8988T (cell line): ENCODE measurements at regions not wholly inside any gene's neighbourhood (a gene's known extent, or its start where the extent isn't known, plus 50 kb on each side); places are given as distances from the start of the nearest gene placed in this dataset.
"Not testable (repeated sequence)": the region's sequence is repeated elsewhere in the genome, so short reads cannot be mapped to it uniquely, and the experiment has no call there.

Source experiments
- DNase-seq: peaks from one replicate; pipeline ENCODE4 v3.0.0; 2011

DNA sequence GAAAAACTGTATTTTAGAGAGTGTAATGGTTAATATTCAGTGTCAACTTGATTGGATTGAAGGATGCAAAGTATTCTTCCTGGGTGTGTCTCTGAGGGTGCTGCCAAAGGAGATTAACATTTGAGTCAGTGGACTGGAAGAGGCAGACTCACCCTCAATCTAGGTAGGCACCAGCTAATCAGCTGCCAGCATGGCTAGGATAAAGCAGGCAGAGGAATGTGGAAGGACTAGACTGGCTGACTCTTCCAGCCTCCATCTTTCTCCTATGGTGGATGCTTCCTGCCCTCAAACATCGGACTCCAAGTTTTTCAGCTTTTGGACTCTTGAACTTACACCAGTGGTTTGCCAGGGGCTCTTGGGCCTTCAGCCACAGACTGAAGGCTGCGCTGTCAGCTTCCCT lies 740.3 kb downstream of the RNF144A start:
- not testable (repeated sequence) for DNase-seq

DNA sequence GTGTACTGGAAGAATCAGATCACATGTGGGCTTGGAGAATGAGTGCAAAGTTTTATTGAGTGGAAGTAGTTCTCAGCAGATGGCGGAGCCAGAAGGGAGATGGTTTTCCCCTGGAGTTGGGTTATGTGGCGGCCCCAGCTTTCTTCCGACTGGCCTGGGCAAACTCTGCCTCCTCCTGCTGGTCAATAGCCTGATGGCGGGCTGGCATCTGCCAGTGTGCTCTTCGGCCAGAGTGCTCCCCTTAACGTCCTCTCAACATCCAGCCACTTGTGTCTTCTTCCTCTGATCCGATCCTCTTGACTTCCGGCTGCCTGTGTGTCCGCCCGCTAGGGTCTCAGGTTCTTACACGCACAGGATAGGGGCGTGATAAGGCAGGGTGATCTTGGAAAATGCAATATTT lies 741.3 kb downstream of the RNF144A start:
- no peak for DNase-seq

DNA sequence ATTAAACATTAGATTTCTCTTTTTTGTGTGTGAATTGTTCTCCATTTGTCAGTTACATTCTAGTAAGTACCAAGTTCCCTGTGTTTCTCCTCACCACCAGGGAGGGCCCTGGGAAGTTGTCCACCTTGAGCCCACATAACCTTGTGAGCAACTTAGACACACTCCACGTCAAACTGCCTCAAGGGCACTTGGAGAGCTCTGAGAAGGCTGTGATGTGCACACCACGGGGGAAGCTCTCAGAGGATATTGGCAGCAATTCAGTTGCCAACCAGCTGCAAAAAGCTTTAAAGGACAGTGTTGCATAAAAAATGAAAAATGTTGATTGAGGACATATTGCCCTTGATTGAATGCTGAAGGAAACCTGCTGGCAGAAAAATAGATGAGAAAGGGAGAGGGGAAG lies 743.6 kb downstream of the RNF144A start:
- DNase-seq = no peak

DNA sequence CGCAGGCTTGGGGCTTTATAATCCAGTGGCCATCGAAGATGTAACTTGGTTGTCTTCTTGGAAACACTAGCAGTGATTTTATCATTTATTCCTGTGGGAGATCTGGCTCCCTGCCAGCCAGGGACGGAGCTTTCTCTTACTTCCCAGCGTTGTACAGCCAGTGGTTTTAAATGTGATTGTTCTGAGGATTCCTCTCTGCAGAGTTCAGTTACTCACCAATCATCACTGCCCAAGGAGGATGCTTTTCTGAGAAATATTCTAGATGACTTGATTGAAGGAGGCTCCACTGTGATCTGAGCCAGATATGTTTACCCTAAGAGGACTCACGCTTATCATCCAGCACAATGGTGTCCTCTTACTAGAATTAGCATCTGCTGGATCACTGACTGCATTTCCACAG lies 744.3 kb downstream of the RNF144A start:
- DNase-seq = no peak

DNA sequence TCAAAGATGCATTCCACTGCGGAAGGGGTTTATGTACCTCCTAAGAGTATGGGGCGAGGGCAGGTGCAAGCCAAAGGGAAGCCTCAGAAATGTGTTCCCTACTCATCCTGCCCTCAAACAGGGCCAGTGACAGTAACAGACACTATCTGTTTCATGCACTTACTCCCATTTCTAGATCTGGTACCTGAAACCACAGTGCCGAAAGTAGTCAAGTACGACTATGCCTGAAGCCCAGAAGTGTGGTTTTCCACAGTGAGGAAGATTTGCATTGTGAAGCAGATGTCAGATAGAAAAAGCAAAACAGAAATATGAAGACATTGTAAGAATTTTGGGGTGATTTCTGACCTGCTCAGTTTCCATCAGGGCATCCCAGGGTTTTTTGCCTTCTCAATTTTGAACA lies 748.7 kb downstream of the RNF144A start:
- DNase-seq = no peak

DNA sequence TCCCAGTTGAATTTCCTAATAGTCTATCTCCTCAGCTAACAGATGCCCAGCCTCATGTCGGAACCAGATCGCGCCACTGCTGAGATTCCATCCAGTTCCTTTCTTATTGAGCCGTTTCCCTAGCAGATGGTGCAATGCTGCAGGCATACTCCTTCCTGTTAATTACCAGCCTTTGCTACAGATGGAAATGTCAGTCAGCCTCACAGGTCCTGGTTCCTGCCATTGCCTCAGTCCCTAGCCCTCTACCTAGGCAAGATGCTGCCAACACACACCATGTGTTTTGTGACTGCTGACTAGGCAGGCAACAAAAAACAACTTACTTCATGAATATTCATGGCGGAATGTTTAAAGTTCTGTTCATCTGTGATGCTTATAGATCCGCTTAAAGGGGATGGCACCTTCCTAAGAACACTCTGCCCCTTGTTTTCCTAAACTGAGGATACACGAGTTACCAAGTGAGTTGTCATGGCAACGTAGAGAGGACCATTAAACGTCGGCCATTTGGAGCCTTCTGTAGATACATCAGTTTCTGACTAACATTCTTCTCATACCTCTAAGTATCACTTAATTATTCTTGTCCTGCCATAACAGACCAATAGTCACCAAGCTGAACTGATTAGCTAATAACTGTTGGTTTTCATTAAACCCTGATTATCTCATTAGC lies 749.5 kb downstream of the RNF144A start:
- DNase-seq = no peak

DNA sequence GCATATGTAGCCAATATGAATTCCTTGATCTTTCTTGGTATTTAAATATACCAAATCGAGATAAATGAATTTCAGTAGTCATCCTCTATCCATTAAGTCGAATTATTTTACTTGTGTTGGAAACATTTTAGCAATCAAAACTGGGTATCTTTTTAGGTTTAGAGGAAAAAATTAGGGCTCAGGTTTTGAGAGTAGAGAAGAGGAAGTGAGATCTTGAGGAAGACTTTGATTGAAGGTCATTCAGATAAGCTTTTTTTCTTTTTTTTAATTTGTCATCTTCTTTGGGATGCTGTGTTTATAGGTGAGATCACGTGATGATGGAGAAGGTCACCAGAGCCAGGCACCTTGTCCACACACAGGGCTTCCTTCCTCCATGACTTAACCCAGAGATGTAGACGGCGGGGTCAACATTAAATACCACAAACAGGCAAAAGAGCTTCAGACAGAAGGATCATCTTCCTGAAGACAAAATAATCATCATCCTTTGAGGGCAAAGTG lies 750.1 kb downstream of the RNF144A start:
- no peak for DNase-seq

DNA sequence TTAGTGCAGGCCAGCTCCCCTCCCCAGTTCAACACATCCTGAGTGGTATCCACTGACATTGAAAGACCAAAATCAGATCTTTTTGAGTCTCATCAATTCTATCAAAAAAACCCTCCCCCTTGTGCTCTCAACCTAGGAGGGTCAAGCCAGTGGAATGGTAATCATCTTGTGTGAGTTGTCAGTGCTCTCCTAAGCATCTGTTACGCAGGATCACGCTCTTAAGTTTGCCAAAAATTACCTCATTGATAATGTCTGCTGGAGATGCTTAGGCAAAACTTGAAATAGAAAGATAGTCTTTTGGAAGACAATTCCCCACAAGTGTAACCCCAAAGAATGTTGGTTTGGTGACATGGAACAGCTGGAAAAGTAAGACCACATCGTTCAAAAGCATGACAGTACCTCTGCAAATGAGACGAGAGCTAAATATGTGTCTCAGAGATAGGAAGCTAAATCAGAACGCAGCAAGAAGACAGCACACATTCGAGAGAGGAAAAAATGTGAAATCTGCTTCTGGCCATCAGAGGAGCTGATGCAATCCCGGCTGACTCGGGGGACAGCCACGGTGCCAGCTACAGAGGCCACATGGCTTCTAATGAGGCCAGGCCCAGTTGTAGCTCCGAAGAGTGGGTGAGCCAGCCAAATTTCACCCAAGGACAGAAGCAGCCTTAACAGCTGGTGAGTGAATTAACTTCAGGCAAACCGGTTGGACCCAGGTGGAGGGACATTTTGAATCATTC lies 753.9 kb downstream of the RNF144A start:
- no peak for DNase-seq

DNA sequence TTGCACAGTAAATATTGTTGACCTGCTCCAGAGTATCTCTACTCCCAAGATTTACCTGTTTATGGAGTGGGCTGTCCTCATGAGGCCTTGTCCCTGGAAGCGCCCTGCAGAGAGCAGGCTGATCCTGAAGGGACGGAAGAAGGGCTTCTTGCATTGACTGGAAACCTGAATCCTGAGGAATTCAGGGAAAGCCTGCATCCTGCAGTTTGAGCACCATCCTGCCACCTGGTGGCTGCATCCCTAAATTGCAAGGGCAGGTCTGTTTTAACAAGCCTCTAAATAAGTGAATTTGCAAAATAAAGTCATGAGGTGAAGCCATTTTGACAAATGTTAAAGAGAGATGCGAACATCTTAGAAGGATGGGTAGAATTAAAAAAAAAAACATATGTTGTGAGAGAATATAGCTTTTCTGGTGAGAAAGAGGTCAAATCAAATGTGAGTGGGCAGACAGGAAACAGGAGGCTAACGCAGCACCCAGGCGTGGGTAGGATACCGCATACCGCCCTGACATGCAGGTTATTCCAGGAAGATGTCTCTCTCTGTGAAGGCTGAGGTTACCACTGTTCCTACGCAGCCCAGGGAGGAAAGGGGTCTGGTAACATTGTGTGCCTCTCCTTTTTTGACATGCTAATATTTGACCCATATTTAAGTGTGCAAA lies 754.9 kb downstream of the RNF144A start:
- DNase-seq = peak; percentile 20

DNA sequence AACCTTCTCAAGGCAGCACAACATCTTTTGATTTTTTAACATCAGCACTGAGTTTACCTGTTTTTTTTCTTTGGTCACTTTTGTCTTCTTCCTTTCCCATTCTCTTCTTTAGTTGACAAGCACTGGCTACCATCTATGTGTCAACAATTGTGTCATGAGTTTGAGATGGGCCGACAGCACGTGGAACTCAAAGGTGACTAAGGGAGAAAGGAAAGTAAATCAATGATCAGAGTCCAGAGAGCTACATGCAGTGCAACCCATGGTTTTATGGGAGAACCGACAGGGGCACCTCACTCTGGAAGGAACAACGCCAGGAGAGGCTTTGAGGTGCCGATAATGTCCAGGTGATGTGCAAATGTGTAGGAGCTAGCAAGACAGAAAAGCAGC lies 755.5 kb downstream of the RNF144A start:
- DNase-seq = no peak

DNA sequence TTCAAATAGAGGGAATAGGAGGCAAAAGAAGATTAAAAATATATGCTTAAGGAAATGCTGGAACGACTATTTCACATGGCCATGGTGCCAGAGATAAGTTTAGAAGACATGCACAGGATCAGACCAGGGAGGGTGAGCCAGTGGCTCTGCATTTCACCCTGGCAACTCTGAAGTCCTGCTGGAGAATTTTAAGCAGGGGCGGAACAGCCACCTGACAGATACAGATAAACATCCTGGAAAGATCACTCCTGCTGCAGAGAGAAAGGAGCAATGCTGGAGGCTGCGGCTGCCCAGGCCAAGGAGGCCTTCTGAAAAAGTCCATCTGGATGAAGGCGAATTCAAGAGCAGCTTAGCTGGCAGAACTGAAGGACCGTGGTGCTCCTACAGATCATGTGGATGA lies 755.9 kb downstream of the RNF144A start:
- DNase-seq = no peak

DNA sequence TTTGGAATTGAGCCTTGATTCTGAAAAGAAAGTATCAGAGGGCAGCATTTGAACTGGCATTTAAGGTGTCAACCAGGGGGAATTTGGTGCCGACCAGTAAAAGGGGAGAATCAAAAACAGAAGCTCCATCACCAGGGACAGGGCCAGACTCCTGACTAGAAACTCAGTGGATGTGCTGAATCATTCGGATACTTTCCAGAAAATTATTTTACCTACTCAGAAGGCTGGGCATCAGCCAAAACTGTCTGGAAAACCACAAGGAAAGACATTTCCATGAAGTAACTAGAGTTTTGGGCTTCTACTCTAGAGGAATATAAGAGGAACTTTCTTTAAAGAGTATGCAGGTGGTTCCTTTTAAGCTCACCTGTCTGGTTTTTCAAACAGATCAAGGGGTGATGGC lies 756.6 kb downstream of the RNF144A start:
- DNase-seq = no peak

DNA sequence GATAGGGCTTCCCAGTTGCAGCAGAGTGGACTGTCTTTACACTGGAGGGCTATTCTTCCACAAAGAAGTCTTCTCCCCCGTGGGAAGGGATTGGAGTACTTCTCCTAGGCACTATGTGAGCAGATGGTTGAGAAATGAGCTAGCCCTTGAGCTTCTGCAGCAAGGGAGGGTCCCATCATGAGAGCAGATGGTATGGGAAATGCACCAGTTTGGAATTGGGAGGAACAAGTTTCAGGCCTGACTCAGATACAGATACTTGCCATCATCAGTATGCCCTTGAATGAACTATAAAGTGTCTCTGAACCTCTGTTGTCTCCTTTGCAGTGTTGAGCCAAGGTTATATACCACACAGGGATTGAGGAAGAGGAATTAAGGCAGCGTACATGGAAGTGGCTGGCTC lies 757.4 kb downstream of the RNF144A start:
- DNase-seq = no peak

DNA sequence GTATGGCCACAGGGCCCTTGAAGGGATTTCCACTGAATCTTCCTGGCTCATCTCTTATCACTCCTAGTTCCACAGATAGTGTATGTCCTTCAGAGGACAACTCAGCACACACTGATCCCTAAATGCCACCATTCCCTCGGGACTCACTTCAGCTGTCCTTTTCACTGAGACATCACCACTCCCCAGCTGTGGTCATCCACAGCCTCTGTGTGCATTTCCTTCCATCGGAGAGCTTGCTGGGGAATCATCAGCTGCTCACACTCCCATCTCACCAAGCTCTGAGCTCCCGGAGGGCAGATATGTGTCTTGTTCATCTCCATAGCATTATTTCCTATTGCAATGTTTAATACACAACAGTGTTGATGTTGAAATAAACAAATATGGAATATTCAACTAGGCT lies 759.5 kb downstream of the RNF144A start:
- no peak for DNase-seq

DNA sequence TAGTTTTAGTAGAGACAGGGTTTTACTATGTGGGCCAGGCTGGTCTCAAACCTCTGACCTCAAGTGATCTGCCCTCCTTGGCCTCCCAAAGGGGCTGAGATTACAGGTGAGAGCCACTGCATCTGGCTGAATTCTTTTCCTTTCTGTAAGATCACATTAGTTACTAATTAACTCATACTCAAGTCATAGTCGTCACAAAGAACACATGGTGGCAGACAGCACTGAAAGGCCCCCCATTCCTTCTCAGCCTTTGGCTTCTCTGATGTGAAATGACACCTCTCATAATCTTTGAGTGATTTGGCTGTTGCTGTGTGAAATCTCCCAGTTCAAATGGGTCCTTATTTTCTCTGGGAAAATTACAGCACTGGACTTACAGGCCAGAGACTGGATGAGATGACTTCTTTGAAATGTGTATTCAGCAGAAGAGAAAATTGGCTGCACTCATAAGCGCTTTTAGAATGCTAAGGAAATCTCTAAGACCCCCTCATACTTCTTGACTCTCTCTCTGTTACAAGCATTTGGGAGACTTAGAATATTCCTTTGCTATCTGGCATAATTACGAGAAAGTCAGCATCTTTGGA lies 764.8 kb downstream of the RNF144A start:
- DNase-seq = no peak

DNA sequence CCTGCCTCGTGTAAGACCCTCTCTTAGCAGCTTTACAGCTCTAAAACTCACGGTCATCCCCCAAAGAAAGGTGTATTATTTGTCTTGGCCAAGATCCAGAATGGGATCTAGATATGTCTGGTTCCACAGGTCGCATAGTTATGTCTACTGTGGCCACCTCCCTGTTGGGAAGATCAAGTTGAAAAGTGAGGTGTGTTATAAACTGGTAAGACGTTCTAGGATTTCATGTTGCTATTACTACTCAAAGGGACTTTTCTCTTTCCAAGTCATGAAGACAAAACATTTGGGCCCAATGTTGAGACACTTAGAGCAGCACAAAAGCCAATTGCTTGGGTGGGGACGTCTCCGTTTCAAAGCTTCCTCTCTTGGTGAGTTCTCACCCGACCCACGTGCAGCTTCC lies 766.0 kb downstream of the RNF144A start:
- DNase-seq = no peak

DNA sequence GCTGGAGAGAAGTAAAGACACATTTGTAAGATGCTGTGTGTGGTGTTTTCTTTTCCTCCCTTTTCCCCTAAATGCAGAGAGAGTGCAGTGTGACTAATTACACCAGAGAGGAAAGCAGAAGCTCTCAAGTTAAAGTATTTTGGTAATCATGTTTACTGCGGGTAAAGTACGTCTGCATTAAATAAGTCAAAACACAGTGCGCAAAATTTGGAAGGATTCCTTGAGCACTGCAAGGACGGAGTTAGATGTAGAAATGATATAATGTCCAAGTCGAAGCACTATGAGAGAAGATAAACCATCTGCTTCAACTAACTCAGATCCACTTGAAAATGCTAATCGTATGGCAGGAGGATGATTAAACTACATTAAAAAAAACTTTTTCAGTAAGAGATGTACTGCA lies 766.5 kb downstream of the RNF144A start:
- no peak for DNase-seq

DNA sequence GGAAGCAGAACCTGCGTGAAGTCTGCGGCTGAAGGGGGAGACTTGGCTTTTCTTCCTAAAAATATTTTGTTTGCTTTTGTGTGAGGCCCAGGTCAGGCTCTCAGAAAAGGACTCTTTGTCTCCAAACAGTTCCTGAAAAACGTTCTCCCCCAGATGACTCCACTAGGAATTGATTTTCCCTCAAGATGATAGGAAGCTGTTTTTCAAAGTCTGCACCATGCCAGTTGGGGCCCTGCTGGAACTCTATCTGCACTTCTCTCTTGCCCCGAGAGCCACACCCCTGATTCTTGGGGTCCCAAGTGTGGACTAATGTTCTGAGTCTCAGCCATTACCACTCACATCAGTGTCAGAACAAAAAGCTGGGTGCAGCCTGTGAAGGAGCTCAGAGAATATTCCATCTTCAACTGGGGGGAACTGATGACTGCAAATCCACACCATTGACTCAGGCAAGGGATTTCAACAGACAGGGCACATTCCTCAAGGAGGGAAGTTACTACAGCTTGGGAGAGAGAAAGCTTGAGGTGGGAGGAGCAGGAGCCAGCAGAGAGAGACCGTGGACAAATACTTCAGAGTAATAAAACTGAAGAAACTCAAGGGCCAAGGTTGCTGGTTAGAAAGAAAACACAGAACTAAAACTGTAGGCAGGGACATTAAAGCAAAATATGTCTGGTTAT lies 768.3 kb downstream of the RNF144A start:
- DNase-seq = no peak

DNA sequence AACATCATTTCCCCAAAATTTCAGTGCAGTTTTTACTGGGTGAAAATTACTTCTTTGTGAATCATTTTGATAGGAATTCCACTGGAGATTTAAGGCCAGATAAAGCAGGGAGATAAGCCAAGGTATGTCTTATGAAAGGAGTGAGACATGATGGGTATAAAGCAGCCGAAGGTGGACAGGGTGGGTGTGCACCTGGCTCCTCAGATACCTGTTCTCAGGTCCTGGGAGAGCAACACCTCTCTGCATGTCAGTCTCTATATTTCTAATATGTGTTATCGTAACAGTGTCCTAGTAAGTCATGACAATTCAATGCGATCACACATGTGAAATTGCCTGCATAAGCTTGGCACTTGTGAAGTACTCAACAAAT lies 768.8 kb downstream of the RNF144A start:
- no peak for DNase-seq

DNA sequence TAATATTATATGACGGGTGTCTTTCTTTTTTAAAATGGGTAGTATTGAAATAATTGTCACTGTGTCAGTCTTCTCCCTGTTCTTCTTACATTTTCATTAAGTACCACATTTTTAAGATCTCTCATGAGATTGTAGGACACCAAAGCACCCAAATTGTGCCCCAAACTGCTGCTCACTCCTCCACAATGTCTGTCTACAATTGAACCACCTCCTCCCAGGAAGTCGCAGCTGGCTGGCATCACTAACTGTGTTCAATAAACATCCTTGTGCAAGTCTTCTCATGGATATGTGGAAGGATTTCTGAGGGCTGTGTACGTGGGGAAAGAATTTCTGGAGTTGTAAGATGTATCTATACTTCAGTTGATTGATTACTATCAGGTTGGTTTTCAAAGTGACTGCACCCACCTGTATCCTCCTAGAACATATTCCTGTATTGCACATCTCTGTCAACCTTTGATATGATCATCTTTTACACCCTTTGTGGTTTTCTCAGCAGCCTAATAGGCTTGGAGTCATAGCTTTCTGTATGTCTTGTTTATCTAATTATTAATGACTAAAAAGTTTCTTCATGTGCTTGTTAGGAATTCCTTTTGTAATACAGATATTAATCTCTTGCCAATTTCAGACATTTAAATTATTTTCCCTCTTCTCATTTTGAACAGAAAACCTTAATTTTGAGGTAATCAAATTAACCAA lies 774.9 kb downstream of the RNF144A start:
- DNase-seq = no peak

DNA sequence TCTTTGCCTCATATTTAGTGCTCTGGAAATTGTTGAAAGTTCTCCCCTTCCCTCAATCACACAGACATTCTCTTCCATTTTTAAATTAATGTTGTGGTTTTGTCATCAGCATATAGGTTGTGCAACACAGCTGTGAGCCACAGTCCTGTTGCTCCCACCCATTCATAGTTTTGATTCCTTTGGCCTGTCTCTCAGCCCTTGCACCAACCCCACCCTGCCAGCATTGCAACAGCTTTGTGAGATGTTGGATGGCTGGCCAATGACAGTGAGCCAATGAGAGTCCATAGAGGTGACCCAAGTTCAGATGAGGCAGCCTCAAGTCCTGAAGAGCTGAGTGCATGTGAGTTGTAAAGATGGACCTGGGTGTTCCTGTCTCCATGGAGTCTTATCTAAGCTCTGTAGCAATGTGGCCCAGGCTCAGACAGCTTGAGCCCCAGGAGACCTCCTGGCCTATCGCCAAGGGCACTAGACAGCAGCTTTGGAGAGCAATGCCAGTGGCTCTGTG lies 775.5 kb downstream of the RNF144A start:
- no peak for DNase-seq
